Gastroesophageal sphincter (tissue), 4 donors: ENCODE measurements at regions not wholly inside any gene's neighbourhood (a gene's known extent, or its start where the extent isn't known, plus 50 kb on each side); places are given as distances from the start of the nearest gene placed in this dataset.

ENCODE experiments used
- ATAC-seq: fragments of 150-250 bp; one replicate; pipeline ENCODE4 v1.9.1; 2016; ENCODE audit warnings: mild to moderate bottlenecking, moderate library complexity
- H3K27ac ChIP-seq, 4 donors: fragments of 200-600 bp; sonication (generic) in 3 of 4; 1 replicate in 3 of 4; 2 replicates in 1 of 4; pipeline ENCODE4 v1.5.1; 2016 to 2019
- H3K27me3 ChIP-seq: fragments of 200-600 bp; sonication (generic); one replicate; pipeline ENCODE4 v1.5.1; 2019
- H3K36me3 ChIP-seq, 2 donors: fragments of 200-600 bp; sonication (generic); one replicate each; pipeline ENCODE4 v1.5.1; 2019; ENCODE audit warnings: control low read depth in 1 of 2
- H3K4me1 ChIP-seq, 3 donors: fragments of 200-600 bp; sonication (generic); 1 replicate in 2 of 3; 2 replicates in 1 of 3; pipeline ENCODE4 v1.5.1; 2016 to 2019; ENCODE audit warnings: control low read depth in 2 of 3
- H3K4me3 ChIP-seq, 2 donors: fragments of 200-600 bp; sonication (generic); one replicate each; pipeline ENCODE4 v1.5.1; 2019; ENCODE audit warnings: mild to moderate bottlenecking in 1 of 2, moderate library complexity in 1 of 2
- H3K9me3 ChIP-seq, 3 donors: fragments of 200-600 bp; sonication (generic); one replicate each; pipeline ENCODE4 v1.5.1; 2017 to 2019; ENCODE audit warnings: control low read depth in 2 of 3
- CTCF ChIP-seq, 4 experiments: fragments of 200-600 bp in 2 of 4; fragments of 450-650 bp in 2 of 4; sonication (generic) in 1 of 4; IDR thresholded peaks; one replicate each; pipeline ENCODE4 v1.5.1; 2017 to 2019; ENCODE audit warnings: antibody characterized with exemption in 4 of 4, mild to moderate bottlenecking in 2 of 4, moderate library complexity in 2 of 4
- EP300 ChIP-seq: sonication (generic); formaldehyde crosslinking; IDR thresholded peaks from one replicate; pipeline ENCODE4 v1.6.1; 2017; ENCODE audit warnings: antibody characterized with exemption, mild to moderate bottlenecking
- POLR2A ChIP-seq, 2 donors: fragments of 450-650 bp; IDR thresholded peaks; one replicate each; pipeline ENCODE4 v1.6.1; 2017; ENCODE audit warnings: antibody characterized with exemption in 2 of 2, mild to moderate bottlenecking in 2 of 2, moderate library complexity in 1 of 2
- POLR2AphosphoS5 ChIP-seq: sonication (generic); formaldehyde crosslinking; IDR thresholded peaks from one replicate; pipeline ENCODE4 v1.6.1; 2017; ENCODE audit warnings: antibody characterized with exemption
- WGBS, 2 donors: methylation state at CpG; one replicate each; pipeline ENCODE4 v1.1.5; 2018; ENCODE audit warnings: low coverage in 1 of 2; 5-methylcytosine and 5-hydroxymethylcytosine counted together

- no peak for ATAC-seq
- no peak overlapping the region for H3K4me3 ChIP-seq
- no peaks in the 10 kb centered on the region for H3K4me1 ChIP-seq
- H3K36me3 ChIP-seq, result no peaks in the 10 kb centered on the region
- TF ChIP-seq EP300, result no peak
- H3K9me3 ChIP-seq, result no peaks in the 10 kb centered on the region
- WGBS, 2 donors, result 30 to 78% methylated on average over 1 of the region's 1 CpG
- H3K27me3 ChIP-seq, result no peaks in the 10 kb centered on the region
- no peak overlapping the region for H3K27ac ChIP-seq
Measured at GRCh38 chr1:219488275-219488674, 124.6 kb downstream of the ZC3H11B start.

GRCh38 chr1:219483530-219483929, 129.4 kb downstream of the ZC3H11B start:
- Histone ChIP-seq H3K4me3 (no peak overlapping the region), H3K27me3 (no peaks in the 10 kb centered on the region), H3K9me3 (no peaks in the 10 kb centered on the region), H3K27ac (no peak overlapping the region), H3K4me1 (no peaks in the 10 kb centered on the region), H3K36me3 (no peaks in the 10 kb centered on the region)
- WGBS, 2 donors, result 70 to 81% methylated on average over 1 of the region's 1 CpG
- TF ChIP-seq CTCF (IDR thresholded peaks at IDR 0.05) (no peak), POLR2A (IDR thresholded peaks at IDR 0.05) (no peak), EP300 (no peak), POLR2AphosphoS5 (no peak)
- no peak for ATAC-seq

GRCh38 chr1:219480011-219480410, 132.9 kb downstream of the ZC3H11B start:
- Histone ChIP-seq H3K27ac (no peak overlapping the region), H3K9me3 (no peaks in the 10 kb centered on the region), H3K36me3 (no peaks in the 10 kb centered on the region), H3K4me1 (no peaks in the 10 kb centered on the region), H3K4me3 (no peak overlapping the region), H3K27me3 (no peaks in the 10 kb centered on the region)
- WGBS, 2 donors, result 80 to 94% methylated on average over 1 to 6 of the region's 10 CpGs
- no peak for TF ChIP-seq CTCF (IDR thresholded peaks at IDR 0.05)
- TF ChIP-seq POLR2AphosphoS5, result no peak
- no peak for TF ChIP-seq EP300
- TF ChIP-seq POLR2A (IDR thresholded peaks at IDR 0.05), result no peak
- no peak for ATAC-seq

- no peak overlapping the region for H3K4me3 ChIP-seq
- H3K4me1 ChIP-seq, result no peaks in the 10 kb centered on the region
- no peaks in the 10 kb centered on the region for H3K36me3 ChIP-seq
- no peaks in the 10 kb centered on the region for H3K9me3 ChIP-seq
- no peaks in the 10 kb centered on the region for H3K27me3 ChIP-seq
- TF ChIP-seq POLR2AphosphoS5 (no peak), POLR2A (IDR thresholded peaks at IDR 0.05) (no peak), CTCF (IDR thresholded peaks at IDR 0.05) (no peak), EP300 (no peak)
- WGBS, 2 donors, result 79 to 100% methylated on average over 1 to 3 of the region's 3 CpGs
- no peak overlapping the region for H3K27ac ChIP-seq
- ATAC-seq, result no peak
Measured at GRCh38 chr1:219478811-219479210, 134.1 kb downstream of the ZC3H11B start.

GRCh38 chr1:219477861-219478260, 135.0 kb downstream of the ZC3H11B start:
- H3K27me3 ChIP-seq, result no peaks in the 10 kb centered on the region
- 74 to 83% methylated on average over 3 to 4 of the region's 4 CpGs for WGBS, 2 donors
- TF ChIP-seq EP300 (no peak), POLR2AphosphoS5 (no peak), POLR2A (IDR thresholded peaks at IDR 0.05) (no peak), CTCF (IDR thresholded peaks at IDR 0.05) (no peak)
- H3K4me1 ChIP-seq, result no peaks in the 10 kb centered on the region
- no peak for ATAC-seq
- H3K27ac ChIP-seq, result no peak overlapping the region
- no peaks in the 10 kb centered on the region for H3K9me3 ChIP-seq
- no peak overlapping the region for H3K4me3 ChIP-seq
- H3K36me3 ChIP-seq, result no peaks in the 10 kb centered on the region

- 80 to 95% methylated on average over 1 of the region's 1 CpG for WGBS, 2 donors
Measured at GRCh38 chr1:219476716-219477115, 136.2 kb downstream of the ZC3H11B start.

More at GRCh38 chr1:219476716-219477115, 136.2 kb downstream of the ZC3H11B start:
- Histone ChIP-seq H3K9me3 (no peaks in the 10 kb centered on the region), H3K36me3 (no peaks in the 10 kb centered on the region), H3K4me1 (no peaks in the 10 kb centered on the region), H3K27ac (no peak overlapping the region), H3K4me3 (no peak overlapping the region), H3K27me3 (no peaks in the 10 kb centered on the region)
- TF ChIP-seq EP300 (no peak), CTCF (IDR thresholded peaks at IDR 0.05) (no peak), POLR2AphosphoS5 (no peak), POLR2A (IDR thresholded peaks at IDR 0.05) (no peak)
- no peak for ATAC-seq
